HepG2 (cell line): ENCODE measurements at regions not wholly inside any gene's neighbourhood (a gene's known extent, or its start where the extent isn't known, plus 50 kb on each side); places are given as distances from the start of the nearest gene placed in this dataset.

Experiments
- ATF2 ChIP-seq: sonication (generic); formaldehyde crosslinking; IDR thresholded peaks from 2 replicates; pipeline ENCODE4 v1.4.0; 2020; ENCODE audit warnings: missing genetic modification reagents
- E2F2 ChIP-seq: sonication (generic); formaldehyde crosslinking; IDR thresholded peaks from 2 replicates; pipeline ENCODE4 v1.4.0; 2020; ENCODE audit warnings: missing genetic modification reagents, borderline replicate concordance
- FUBP1 ChIP-seq: sonication (generic); formaldehyde crosslinking; IDR thresholded peaks from 2 replicates; pipeline ENCODE4 v1.5.1; 2020; ENCODE audit warnings: missing genetic modification reagents, mild to moderate bottlenecking, borderline replicate concordance
- PAX8 ChIP-seq: sonication (generic); formaldehyde crosslinking; IDR thresholded peaks from 2 replicates; pipeline ENCODE4 v1.8.0; 2022; ENCODE audit warnings: mild to moderate bottlenecking, missing genetic modification reagents, borderline replicate concordance
- TCF7L2 ChIP-seq: IDR thresholded peaks from 2 replicates; pipeline ENCODE4 v1.6.1; 2011; ENCODE audit warnings: mild to moderate bottlenecking, low read depth, low read length, moderate library complexity
- ZBTB34 ChIP-seq: sonication (generic); formaldehyde crosslinking; IDR thresholded peaks from 2 replicates; pipeline ENCODE4 v1.8.0; 2022; ENCODE audit warnings: mild to moderate bottlenecking, missing genetic modification reagents
- ZBTB46 ChIP-seq: sonication (generic); formaldehyde crosslinking; IDR thresholded peaks from 2 replicates; pipeline ENCODE4 v1.4.0; 2020; ENCODE audit warnings: mild to moderate bottlenecking, missing genetic modification reagents, borderline replicate concordance
- ZEB1 ChIP-seq: IDR thresholded peaks from 2 replicates; pipeline ENCODE4 v1.6.1; 2012; ENCODE audit warnings: mild to moderate bottlenecking, low read depth, inconsistent platforms; ENCODE audit not compliant: insufficient replicate concordance
- ZNF142 ChIP-seq: sonication (generic); formaldehyde crosslinking; IDR thresholded peaks from 2 replicates; pipeline ENCODE4 v1.4.0; 2020; ENCODE audit warnings: missing genetic modification reagents

- TF ChIP-seq ZBTB46 (no peak), TCF7L2 (no peak), E2F2 (CRISPR knock-in tag) (no peak), ZNF142 (no peak), PAX8 (CRISPR knock-in tag) (no peak), FUBP1 (CRISPR knock-in tag) (no peak), ZEB1 (no peak), ATF2 (CRISPR knock-in tag) (no peak), ZBTB34 (CRISPR knock-in tag) (no peak)
These were observed 395.7 kb upstream of the MAP3K7 start (continued) for GRCh38 chr6:90982581-90982980.
